IPS-18a (cell line): ENCODE measurements at regions not wholly inside any gene's neighbourhood (a gene's known extent, or its start where the extent isn't known, plus 50 kb on each side); places are given as distances from the start of the nearest gene placed in this dataset.

Experiments
- H3K27ac ChIP-seq: one replicate; pipeline ENCODE4 v1.5.1; 2013; ENCODE audit warnings: low read length
- H3K27me3 ChIP-seq: one replicate; pipeline ENCODE4 v1.6.1; 2013; ENCODE audit warnings: mild to moderate bottlenecking, low read length; ENCODE audit not compliant: control insufficient read depth, insufficient read depth
- H3K36me3 ChIP-seq: one replicate; pipeline ENCODE4 v1.6.1; 2013; ENCODE audit warnings: low read depth, low read length; ENCODE audit not compliant: control insufficient read depth
- H3K4me1 ChIP-seq: one replicate; pipeline ENCODE4 v1.6.1; 2013; ENCODE audit warnings: low read depth, low read length; ENCODE audit not compliant: control insufficient read depth
- H3K4me3 ChIP-seq: one replicate; pipeline ENCODE4 v1.5.1; 2013; ENCODE audit warnings: low read length
- H3K9ac ChIP-seq: one replicate; pipeline ENCODE4 v1.6.1; 2013; ENCODE audit warnings: mild to moderate bottlenecking, low read length, moderate library complexity
- H3K9me3 ChIP-seq: one replicate; pipeline ENCODE4 v1.6.1; 2013; ENCODE audit warnings: low read depth, low read length; ENCODE audit not compliant: control insufficient read depth

DNA sequence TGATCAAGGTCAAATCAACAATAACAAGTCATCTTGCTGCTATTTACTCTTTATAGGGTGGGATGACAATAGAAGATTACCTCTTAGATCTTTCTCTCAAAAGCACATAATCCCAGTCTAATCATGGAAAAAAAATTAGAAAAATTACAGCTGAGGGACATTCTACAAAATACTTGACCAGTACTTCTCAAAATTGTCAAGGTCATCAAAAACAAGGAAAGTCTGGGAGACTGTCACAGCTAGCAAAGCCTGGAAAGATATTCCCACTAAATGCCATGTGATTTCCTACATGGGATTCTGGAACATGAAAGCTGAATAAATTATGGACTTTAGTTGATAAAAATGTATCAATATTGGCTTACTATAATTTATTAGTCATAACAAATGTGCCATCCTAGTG is 276.2 kb downstream of the RNF144A start:
- Histone ChIP-seq H3K27me3 (no peaks in the 10 kb centered on the region), H3K9ac (no peak overlapping the region), H3K27ac (no peak overlapping the region), H3K9me3 (no peaks in the 10 kb centered on the region), H3K4me3 (no peak overlapping the region), H3K4me1 (peaks cover 17% of the 10 kb centered on the region), H3K36me3 (no peaks in the 10 kb centered on the region)

DNA sequence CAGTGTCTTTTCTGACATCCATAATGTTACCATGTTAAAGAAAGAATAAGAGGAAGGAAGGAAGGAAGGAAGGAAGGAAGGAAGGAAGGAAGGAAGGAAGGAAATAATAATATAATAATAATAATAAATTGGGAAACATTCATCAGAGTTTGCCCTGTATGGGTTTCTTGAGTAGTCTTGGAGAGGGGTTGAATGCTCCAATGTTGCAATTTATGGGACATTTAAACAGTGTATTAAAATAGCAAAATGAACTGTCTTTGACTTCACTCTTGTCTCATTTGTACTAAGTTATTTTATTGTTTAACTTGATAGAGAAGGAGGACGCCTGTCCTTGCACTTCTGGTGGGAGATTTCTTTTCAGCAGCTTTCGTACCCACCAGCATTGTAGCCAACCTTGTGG is 277.7 kb downstream of the RNF144A start:
- Histone ChIP-seq H3K36me3 (no peaks in the 10 kb centered on the region), H3K9ac (no peak overlapping the region)

DNA sequence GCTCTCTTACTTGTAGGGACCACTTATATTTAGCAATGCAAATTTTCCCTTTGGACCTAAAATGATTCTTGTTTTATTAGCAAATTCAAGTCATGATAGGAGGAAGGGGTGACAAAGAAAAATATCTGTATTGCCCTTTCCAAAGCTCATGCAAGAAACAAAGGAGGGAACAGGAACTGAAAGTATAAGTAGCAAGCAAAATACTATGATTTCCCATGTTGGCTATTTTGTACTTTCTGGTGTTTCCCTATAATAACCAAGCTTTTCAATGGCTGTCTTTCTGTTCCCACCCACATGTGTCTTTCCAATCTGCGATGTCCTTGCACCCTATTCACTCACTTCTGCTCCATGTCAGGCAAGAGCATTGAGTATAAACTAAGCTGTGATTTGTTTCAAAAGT is 279.7 kb downstream of the RNF144A start:
- H3K4me1 ChIP-seq = peaks cover under 1% of the 10 kb centered on the region

More for the DNA sequence above, 277.7 kb downstream of the RNF144A start:
- Histone ChIP-seq H3K4me1 (peaks cover 12% of the 10 kb centered on the region), H3K4me3 (no peak overlapping the region), H3K27me3 (no peaks in the 10 kb centered on the region), H3K27ac (no peak overlapping the region), H3K9me3 (no peaks in the 10 kb centered on the region)

DNA sequence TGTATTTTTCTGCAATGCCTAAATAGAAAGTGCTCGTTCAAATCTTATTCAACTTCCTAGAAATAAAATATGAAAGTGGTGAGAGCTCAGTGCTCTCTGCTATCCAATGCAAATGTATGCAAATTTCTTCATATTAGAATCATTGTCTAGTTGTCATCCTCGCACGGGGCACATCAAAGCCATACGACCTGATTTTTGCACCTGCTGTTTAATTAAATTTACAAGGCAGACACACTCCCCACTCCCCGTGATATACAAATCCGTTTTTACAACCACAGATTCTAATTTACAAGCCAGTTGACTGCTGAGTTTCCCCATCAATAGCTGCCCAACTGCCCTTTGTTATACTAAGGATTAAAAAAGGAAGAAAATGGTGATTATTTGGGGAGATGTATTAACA is 284.6 kb downstream of the RNF144A start:
- Histone ChIP-seq H3K9me3 (no peaks in the 10 kb centered on the region), H3K4me1 (peaks cover 10% of the 10 kb centered on the region), H3K36me3 (no peaks in the 10 kb centered on the region), H3K4me3 (no peak overlapping the region), H3K27me3 (no peaks in the 10 kb centered on the region), H3K9ac (no peak overlapping the region), H3K27ac (no peak overlapping the region)

More for the DNA sequence above, 279.7 kb downstream of the RNF144A start:
- H3K36me3 ChIP-seq = no peaks in the 10 kb centered on the region
- H3K9me3 ChIP-seq = no peaks in the 10 kb centered on the region
- H3K27ac ChIP-seq = no peak overlapping the region
- no peak overlapping the region for H3K4me3 ChIP-seq
- H3K27me3 ChIP-seq = no peaks in the 10 kb centered on the region
- no peak overlapping the region for H3K9ac ChIP-seq

DNA sequence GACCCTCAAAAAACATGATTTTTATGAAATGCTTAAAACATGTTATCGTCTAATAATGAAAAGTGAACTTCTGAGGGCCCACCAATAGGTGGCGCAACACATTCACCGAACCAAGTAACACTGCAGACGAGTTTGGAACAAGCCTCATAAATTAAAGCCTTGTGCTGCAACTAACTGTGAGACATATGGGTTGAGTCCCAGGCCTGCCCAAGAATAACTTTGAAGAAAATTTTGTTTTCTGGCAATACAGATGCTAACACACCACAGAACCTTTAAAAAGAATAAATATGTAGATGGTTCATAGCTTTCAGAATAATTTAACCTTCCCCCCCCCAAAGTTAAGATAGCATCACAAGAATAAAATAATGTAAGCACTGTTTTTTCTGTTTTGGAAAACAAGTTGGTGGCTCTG is 285.9 kb downstream of the RNF144A start:
- Histone ChIP-seq H3K4me1 (peaks cover 10% of the 10 kb centered on the region), H3K36me3 (no peaks in the 10 kb centered on the region), H3K9ac (no peak overlapping the region), H3K27me3 (no peaks in the 10 kb centered on the region), H3K9me3 (no peaks in the 10 kb centered on the region), H3K4me3 (no peak overlapping the region), H3K27ac (no peak overlapping the region)

GRCh38 chr2:7205151-7205830 is 288.1 kb downstream of the RNF144A start:
- Histone ChIP-seq H3K27ac (no peak overlapping the region), H3K36me3 (no peaks in the 10 kb centered on the region), H3K4me3 (no peak overlapping the region), H3K9me3 (no peaks in the 10 kb centered on the region), H3K4me1 (peaks cover 18% of the 10 kb centered on the region), H3K9ac (no peak overlapping the region), H3K27me3 (no peaks in the 10 kb centered on the region)

DNA sequence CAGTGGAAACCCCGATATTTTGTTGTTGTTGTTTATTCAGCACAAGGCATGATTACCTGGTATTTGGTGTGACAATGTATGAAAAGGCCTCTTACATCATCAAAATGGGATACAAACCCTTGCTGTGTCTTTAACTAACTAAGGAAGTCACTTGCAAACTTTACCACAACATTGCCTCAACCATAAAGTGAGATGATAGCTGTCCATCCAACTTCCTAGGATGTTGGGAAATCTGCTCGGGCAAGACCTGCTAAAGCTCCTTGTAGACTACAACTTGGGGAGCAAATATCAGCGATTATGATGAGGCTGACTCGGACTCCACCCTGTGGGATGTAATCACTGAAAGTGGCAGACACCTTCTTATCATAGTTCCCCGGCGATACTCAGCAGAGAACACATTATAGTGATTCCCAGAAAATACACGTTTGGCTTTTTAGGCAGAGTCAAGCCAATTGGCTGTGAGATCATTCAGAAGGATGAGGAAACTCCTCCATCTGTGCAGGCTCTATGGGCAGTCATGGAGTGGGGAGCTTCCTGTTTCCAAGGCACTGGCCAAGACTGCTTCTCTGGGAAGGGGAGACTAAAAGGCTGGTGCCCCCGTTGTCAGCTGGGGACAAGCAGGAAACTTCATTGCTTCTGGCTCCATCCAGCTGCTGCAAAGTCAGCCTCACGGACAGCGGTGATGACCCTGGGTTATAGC is 289.0 kb downstream of the RNF144A start:
- Histone ChIP-seq H3K9ac (no peak overlapping the region), H3K27me3 (no peaks in the 10 kb centered on the region), H3K4me3 (no peak overlapping the region), H3K9me3 (no peaks in the 10 kb centered on the region), H3K4me1 (peaks cover 18% of the 10 kb centered on the region), H3K27ac (no peak overlapping the region), H3K36me3 (no peaks in the 10 kb centered on the region)

DNA sequence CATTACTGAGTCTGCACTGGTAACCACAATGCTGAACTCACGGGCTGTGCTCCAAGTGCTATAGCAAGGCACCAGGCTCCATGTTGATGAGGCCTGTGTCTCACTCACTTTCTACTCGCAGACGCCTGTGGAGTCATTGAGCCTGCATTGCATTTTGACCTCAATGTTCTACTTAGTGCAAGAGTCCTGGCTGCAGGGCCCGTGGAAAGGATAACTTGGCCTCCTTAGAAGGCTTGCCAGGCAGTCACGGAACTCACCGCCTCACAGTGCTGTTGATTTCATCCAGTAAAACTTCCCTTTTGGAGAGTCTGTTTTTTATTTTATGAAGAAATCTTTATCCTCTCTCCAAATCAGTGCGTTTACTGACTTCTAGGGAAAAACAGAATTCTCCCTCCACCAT is 290.4 kb downstream of the RNF144A start:
- H3K4me1 ChIP-seq = peaks cover 10% of the 10 kb centered on the region
- H3K27me3 ChIP-seq = no peaks in the 10 kb centered on the region
- no peak overlapping the region for H3K9ac ChIP-seq
- no peak overlapping the region for H3K27ac ChIP-seq
- H3K36me3 ChIP-seq = no peaks in the 10 kb centered on the region
- no peaks in the 10 kb centered on the region for H3K9me3 ChIP-seq
- no peak overlapping the region for H3K4me3 ChIP-seq

GRCh38 chr2:7209757-7210555 is 292.7 kb downstream of the RNF144A start:
- Histone ChIP-seq H3K36me3 (no peaks in the 10 kb centered on the region), H3K9me3 (no peaks in the 10 kb centered on the region), H3K27ac (no peak overlapping the region), H3K4me1 (peaks cover 8% of the 10 kb centered on the region), H3K27me3 (no peaks in the 10 kb centered on the region), H3K4me3 (no peak overlapping the region), H3K9ac (no peak overlapping the region)

- Histone ChIP-seq H3K4me3 (no peak overlapping the region), H3K4me1 (peaks cover 8% of the 10 kb centered on the region), H3K9ac (no peak overlapping the region), H3K27me3 (no peaks in the 10 kb centered on the region), H3K9me3 (no peaks in the 10 kb centered on the region), H3K36me3 (no peaks in the 10 kb centered on the region), H3K27ac (no peak overlapping the region)
These were observed 293.5 kb downstream of the RNF144A start for GRCh38 chr2:7210712-7211111.

DNA sequence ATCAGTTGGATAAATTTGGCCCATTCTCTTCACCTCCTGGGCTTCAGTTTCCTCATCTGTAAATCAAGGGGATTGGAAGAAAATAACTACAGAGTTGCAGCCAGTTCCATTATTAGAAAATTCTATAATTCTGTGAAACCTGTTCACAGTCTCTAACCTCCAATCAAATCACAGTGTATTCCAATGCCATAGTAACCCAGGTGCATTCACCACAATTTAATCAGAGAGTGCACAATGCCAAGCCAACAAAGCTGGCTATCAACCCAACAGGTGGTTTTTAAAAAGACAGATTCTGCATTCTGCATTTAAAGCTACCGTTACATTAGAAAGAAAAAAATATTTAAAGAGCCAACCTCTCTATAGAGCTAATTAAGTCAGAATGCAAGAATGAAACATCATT is 308.6 kb downstream of the RNF144A start:
- no peaks in the 10 kb centered on the region for H3K36me3 ChIP-seq
- no peak overlapping the region for H3K9ac ChIP-seq
- no peak overlapping the region for H3K27ac ChIP-seq
- no peaks in the 10 kb centered on the region for H3K9me3 ChIP-seq
- no peaks in the 10 kb centered on the region for H3K27me3 ChIP-seq
- H3K4me3 ChIP-seq = no peak overlapping the region
- H3K4me1 ChIP-seq = peaks cover 41% of the 10 kb centered on the region
